ENCODE measurements at regions not wholly inside any gene's neighbourhood (a gene's known extent, or its start where the extent isn't known, plus 50 kb on each side); places are given as distances from the start of the nearest gene placed in this dataset.
"Not testable (repeated sequence)": the region's sequence is repeated elsewhere in the genome, so short reads cannot be mapped to it uniquely, and the experiment has no call there.

- DNase-seq (ENCODE audit: low spot score), result no peak
Observed at GRCh38 chr2:7849027-7849426, 832.8 kb upstream of the ID2 start.

GRCh38 chr2:7849531-7849930 is 832.3 kb upstream of the ID2 start:
- DNase-seq (ENCODE audit: low spot score), result no peak

GRCh38 chr2:7852546-7852945 is 829.3 kb upstream of the ID2 start:
- DNase-seq (ENCODE audit: low spot score), result no peak

- DNase-seq (ENCODE audit: low spot score), result no peak
Observed at GRCh38 chr2:7857904-7858303, 824.0 kb upstream of the ID2 start.

- DNase-seq (ENCODE audit: low spot score), result no peak
Observed at GRCh38 chr2:7858624-7859023, 823.2 kb upstream of the ID2 start.

GRCh38 chr2:7860693-7861092 is 821.2 kb upstream of the ID2 start:
- DNase-seq (ENCODE audit: low spot score), result no peak

GRCh38 chr2:7861910-7862702 is 819.8 kb upstream of the ID2 start:
- DNase-seq (ENCODE audit: low spot score), result no peak

- DNase-seq (ENCODE audit: low spot score), result no peak
Observed at GRCh38 chr2:7866104-7866503, 815.8 kb upstream of the ID2 start.

GRCh38 chr2:7866825-7867224 is 815.0 kb upstream of the ID2 start:
- no peak for DNase-seq (ENCODE audit: low spot score)

- DNase-seq (ENCODE audit: low spot score), result no peak
Observed at GRCh38 chr2:7867867-7868266, 814.0 kb upstream of the ID2 start.

GRCh38 chr2:7868836-7869235 is 813.0 kb upstream of the ID2 start:
- DNase-seq (ENCODE audit: low spot score), result no peak

GRCh38 chr2:7876445-7876844 is 805.4 kb upstream of the ID2 start:
- not testable (repeated sequence) for DNase-seq (ENCODE audit: low spot score)

- DNase-seq (ENCODE audit: low spot score), result not testable (repeated sequence)
Observed at GRCh38 chr2:7878266-7878665, 803.6 kb upstream of the ID2 start.

GRCh38 chr2:7878786-7879482 is 802.9 kb upstream of the ID2 start:
- DNase-seq (ENCODE audit: low spot score), result no peak

- DNase-seq (ENCODE audit: low spot score), result no peak
Observed at GRCh38 chr2:7879483-7879835, 802.4 kb upstream of the ID2 start.

- DNase-seq (ENCODE audit: low spot score), result no peak
Observed at GRCh38 chr2:7880126-7880525, 801.7 kb upstream of the ID2 start.

- no peak for DNase-seq (ENCODE audit: low spot score)
Observed at GRCh38 chr2:7880566-7880965, 801.3 kb upstream of the ID2 start.

GRCh38 chr2:7881063-7881462 is 800.8 kb upstream of the ID2 start:
- no peak for DNase-seq (ENCODE audit: low spot score)

GRCh38 chr2:7881466-7881865 is 800.4 kb upstream of the ID2 start:
- DNase-seq (ENCODE audit: low spot score), result no peak

- no peak for DNase-seq (ENCODE audit: low spot score)
Observed at GRCh38 chr2:7882296-7882695, 799.6 kb upstream of the ID2 start.

GRCh38 chr2:7884338-7884737 is 797.5 kb upstream of the ID2 start:
- no peak for DNase-seq (ENCODE audit: low spot score)

- DNase-seq (ENCODE audit: low spot score), result no peak
Observed at GRCh38 chr2:7886666-7887065, 795.2 kb upstream of the ID2 start.

- no peak for DNase-seq (ENCODE audit: low spot score)
Observed at GRCh38 chr2:7887441-7887840, 794.4 kb upstream of the ID2 start.

- DNase-seq (ENCODE audit: low spot score), result no peak
Observed at GRCh38 chr2:7888876-7889275, 793.0 kb upstream of the ID2 start.

All from mucosa of gallbladder (tissue), 1 donor.